H9 (cell line): ENCODE measurements at regions not wholly inside any gene's neighbourhood (a gene's known extent, or its start where the extent isn't known, plus 50 kb on each side); places are given as distances from the start of the nearest gene placed in this dataset.

Source experiments
- DNase-seq: peaks from one replicate; pipeline ENCODE4 v3.0.0-alpha.2; 2017
- H2AFZ ChIP-seq: one replicate; pipeline ENCODE4 v1.6.1; 2013; ENCODE audit warnings: mild to moderate bottlenecking, low read length, control low read depth, moderate library complexity
- H2AK5ac ChIP-seq: 2 replicates; pipeline ENCODE4 v1.6.1; 2013; ENCODE audit warnings: low read length, control low read depth, mixed read lengths; ENCODE audit not compliant: insufficient read length
- H2BK120ac ChIP-seq: one replicate; pipeline ENCODE4 v1.6.1; 2013; ENCODE audit warnings: low read depth, mild to moderate bottlenecking, low read length, control low read depth, inconsistent platforms; ENCODE audit not compliant: poor library complexity, severe bottlenecking
- H2BK12ac ChIP-seq: 2 replicates; pipeline ENCODE4 v1.6.1; 2013; ENCODE audit warnings: low read length, control low read depth, mixed read lengths, low read depth; ENCODE audit not compliant: insufficient read length
- H2BK15ac ChIP-seq: 2 replicates; pipeline ENCODE4 v1.6.1; 2013; ENCODE audit warnings: low read depth, low read length, control low read depth
- H2BK20ac ChIP-seq: one replicate; pipeline ENCODE4 v1.6.1; 2013; ENCODE audit warnings: low read depth, mild to moderate bottlenecking, low read length, control low read depth, inconsistent platforms; ENCODE audit not compliant: poor library complexity, severe bottlenecking
- H2BK5ac ChIP-seq: 2 replicates; pipeline ENCODE4 v1.6.1; 2013; ENCODE audit warnings: low read length, control low read depth, mixed read lengths; ENCODE audit not compliant: insufficient read length
- H3K14ac ChIP-seq: 2 replicates; pipeline ENCODE4 v1.6.1; 2013; ENCODE audit warnings: low read length, control low read depth; ENCODE audit not compliant: insufficient read depth
- H3K18ac ChIP-seq: 2 replicates; pipeline ENCODE4 v1.6.1; 2013; ENCODE audit warnings: low read depth, mild to moderate bottlenecking, mixed read lengths, low read length, control low read depth; ENCODE audit not compliant: insufficient read length
- H3K23ac ChIP-seq: 2 replicates; pipeline ENCODE4 v1.6.1; 2013; ENCODE audit warnings: low read length, control low read depth, mixed read lengths, low read depth; ENCODE audit not compliant: insufficient read length
- H3K23me2 ChIP-seq: 2 replicates; pipeline ENCODE4 v1.6.1; 2013; ENCODE audit warnings: low read depth, mild to moderate bottlenecking, mixed read lengths, low read length, control low read depth; ENCODE audit not compliant: insufficient read length, poor library complexity, severe bottlenecking
- H3K27ac ChIP-seq: 2 replicates; pipeline ENCODE4 v1.5.1; 2013; ENCODE audit warnings: low read length, control low read depth, mixed read lengths, low read depth; ENCODE audit not compliant: insufficient read length
- H3K27me3 ChIP-seq: 2 replicates; pipeline ENCODE4 v1.6.1; 2013; ENCODE audit warnings: low read length, control low read depth, inconsistent platforms; ENCODE audit not compliant: insufficient read depth
- H3K4ac ChIP-seq: 2 replicates; pipeline ENCODE4 v1.6.1; 2013; ENCODE audit warnings: low read depth, mild to moderate bottlenecking, control low read depth, inconsistent platforms, low read length, moderate library complexity
- H3K4me1 ChIP-seq: 2 replicates; pipeline ENCODE4 v1.6.1; 2013; ENCODE audit warnings: low read length, control low read depth, inconsistent platforms; ENCODE audit not compliant: insufficient read depth
- H3K4me2 ChIP-seq: 2 replicates; pipeline ENCODE4 v1.6.1; 2013; ENCODE audit warnings: low read length, control low read depth, mixed read lengths; ENCODE audit not compliant: insufficient read length, insufficient read depth
- H3K56ac ChIP-seq: 2 replicates; pipeline ENCODE4 v1.6.1; 2013; ENCODE audit warnings: low read depth, mild to moderate bottlenecking, mixed read lengths, low read length, control low read depth; ENCODE audit not compliant: insufficient read length
- H3K79me1 ChIP-seq: 2 replicates; pipeline ENCODE4 v1.6.1; 2013; ENCODE audit warnings: low read depth, mild to moderate bottlenecking, moderate library complexity, low read length, control low read depth, inconsistent platforms; ENCODE audit not compliant: insufficient read depth, poor library complexity, severe bottlenecking
- H3K79me2 ChIP-seq: 2 replicates; pipeline ENCODE4 v1.6.1; 2013; ENCODE audit warnings: low read length, control low read depth, inconsistent platforms; ENCODE audit not compliant: insufficient read depth
- H3K9ac ChIP-seq: 2 replicates; pipeline ENCODE4 v1.6.1; 2013; ENCODE audit warnings: low read length, control low read depth, mixed read lengths; ENCODE audit not compliant: insufficient read length; ENCODE audit errors: extremely low read depth
- H3K9me3 ChIP-seq: one replicate; pipeline ENCODE4 v1.6.1; 2013; ENCODE audit warnings: low read depth, low read length, inconsistent platforms; ENCODE audit not compliant: control insufficient read depth
- H3T11ph ChIP-seq: one replicate; pipeline ENCODE4 v1.6.1; 2013; ENCODE audit warnings: mild to moderate bottlenecking, low read length, control low read depth, inconsistent platforms
- H4K20me1 ChIP-seq: one replicate; pipeline ENCODE4 v1.6.1; 2013; ENCODE audit not compliant: control insufficient read depth, insufficient read length, insufficient read depth
- H4K5ac ChIP-seq: 2 replicates; pipeline ENCODE4 v1.6.1; 2013; ENCODE audit warnings: low read depth, mild to moderate bottlenecking, mixed read lengths, low read length, control low read depth; ENCODE audit not compliant: insufficient read length
- H4K8ac ChIP-seq: replicated peaks from 2 replicates; pipeline ENCODE4 v1.6.1; 2013; ENCODE audit warnings: low read length, control low read depth, mixed read lengths, low read depth; ENCODE audit not compliant: insufficient read length
- H4K91ac ChIP-seq: 2 replicates; pipeline ENCODE4 v1.6.1; 2013; ENCODE audit warnings: low read depth, mild to moderate bottlenecking, moderate library complexity, mixed read lengths, low read length, control low read depth; ENCODE audit not compliant: insufficient read length
- H3K27ac Mint-ChIP-seq, 3 experiments: 2 replicates in 2 of 3; 3 replicates in 1 of 3; pipeline ENCODE4 v1.8.0; 2020 to 2021; ENCODE audit warnings: mixed read lengths in 3 of 3, mild to moderate bottlenecking in 1 of 3, moderate library complexity in 1 of 3
- H3K27me3 Mint-ChIP-seq: 2 replicates; pipeline ENCODE4 v1.8.0; 2021; ENCODE audit warnings: low read depth, mild to moderate bottlenecking, moderate library complexity, mixed read lengths
- H3K36me3 Mint-ChIP-seq, 3 experiments: 2 replicates in 2 of 3; 3 replicates in 1 of 3; pipeline ENCODE4 v1.8.0; 2020 to 2021; ENCODE audit warnings: low read depth in 3 of 3, mixed read lengths in 3 of 3; ENCODE audit not compliant: insufficient read depth in 1 of 3
- H3K4me1 Mint-ChIP-seq, 2 experiments: 2 replicates each; pipeline ENCODE4 v1.8.0; 2020; ENCODE audit warnings: mixed read lengths in 2 of 2
- H3K4me3 Mint-ChIP-seq, 2 experiments: 2 replicates in 1 of 2; 3 replicates in 1 of 2; pipeline ENCODE4 v1.8.0; 2020 to 2021; ENCODE audit warnings: mild to moderate bottlenecking in 2 of 2, mixed read lengths in 2 of 2, moderate library complexity in 1 of 2
- H3K9me3 Mint-ChIP-seq, 2 experiments: 2 replicates in 1 of 2; 3 replicates in 1 of 2; pipeline ENCODE4 v1.8.0; 2020; ENCODE audit warnings: mild to moderate bottlenecking in 2 of 2, mixed read lengths in 2 of 2, moderate library complexity in 1 of 2
- WGBS: extraction: QIAGEN DNeasy Blood & Tissue Kit; methylation state at CpG from one replicate; pipeline ENCODE4 v1.1.7; 2013; ENCODE audit warnings: missing lambda C conversion rate, low lambda C conversion rate, mixed read lengths; ENCODE audit not compliant: insufficient read length; ENCODE audit errors: extremely low coverage; 5-methylcytosine and 5-hydroxymethylcytosine counted together
- TF ChIP-seq, protein P1 (sequence below): fragments of 200-600 bp; sonication (generic); conservative IDR thresholded peaks from 3 replicates; pipeline ENCODE4 v1.8.0; 2021; ENCODE audit warnings: antibody characterized with exemption, mild to moderate bottlenecking

DNA sequence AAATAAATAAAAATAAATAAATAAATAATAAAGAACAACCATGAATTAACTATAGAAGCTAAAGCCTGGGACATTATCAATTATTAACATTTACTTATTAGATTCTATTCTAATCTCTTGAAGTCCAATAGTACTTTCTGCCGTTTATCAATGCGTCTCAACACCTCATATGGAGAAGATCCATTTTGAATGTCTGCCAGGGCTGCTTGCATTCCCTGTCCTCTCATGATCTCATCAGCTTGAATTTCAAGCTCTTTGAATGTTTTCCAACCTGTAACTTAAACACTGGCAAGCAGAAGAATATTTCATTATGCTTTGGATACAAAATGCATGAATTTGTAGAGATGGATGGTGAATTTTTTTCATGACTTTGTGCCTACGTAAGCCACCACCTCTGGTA, 191.9 kb upstream of the ANKFN1 start:
- Histone ChIP-seq H4K5ac (no peak overlapping the region), H3K23me2 (no peaks in the 10 kb centered on the region), H3K4me2 (no peak overlapping the region), H3K56ac (no peak overlapping the region), H3K4ac (no peak overlapping the region), H3K18ac (no peak overlapping the region), H3T11ph (no peak overlapping the region), H3K9ac (no peak overlapping the region), H2BK12ac (no peak overlapping the region), H3K23ac (no peak overlapping the region), H3K27ac (no peak overlapping the region), H4K8ac (no peak overlapping the region), H2BK15ac (no peak overlapping the region), H2AK5ac (no peak overlapping the region), H3K9me3 (no peaks in the 10 kb centered on the region), H2BK20ac (no peak overlapping the region), H3K27me3 (no peaks in the 10 kb centered on the region), H3K14ac (no peak overlapping the region), H3K79me2 (no peaks in the 10 kb centered on the region), H4K91ac (no peak overlapping the region), H3K4me1 (no peaks in the 10 kb centered on the region), H2BK120ac (no peak overlapping the region), H3K79me1 (no peaks in the 10 kb centered on the region), H2BK5ac (no peak overlapping the region), H2AFZ (no peak overlapping the region), H4K20me1 (no peaks in the 10 kb centered on the region)
- Mint-ChIP-seq H3K9me3 (no peaks in the 10 kb centered on the region; a peak in 1 of 5 replicates), H3K27ac (no peak overlapping the region), H3K4me3 (no peak overlapping the region), H3K27me3 (no peaks in the 10 kb centered on the region), H3K36me3 (no peaks in the 10 kb centered on the region; a peak in 1 of 7 replicates), H3K4me1 (peaks cover 4 to 6% of the 10 kb centered on the region in 2 experiments; a peak in 3 of 4 replicates)
- TF ChIP-seq, protein P1, sequence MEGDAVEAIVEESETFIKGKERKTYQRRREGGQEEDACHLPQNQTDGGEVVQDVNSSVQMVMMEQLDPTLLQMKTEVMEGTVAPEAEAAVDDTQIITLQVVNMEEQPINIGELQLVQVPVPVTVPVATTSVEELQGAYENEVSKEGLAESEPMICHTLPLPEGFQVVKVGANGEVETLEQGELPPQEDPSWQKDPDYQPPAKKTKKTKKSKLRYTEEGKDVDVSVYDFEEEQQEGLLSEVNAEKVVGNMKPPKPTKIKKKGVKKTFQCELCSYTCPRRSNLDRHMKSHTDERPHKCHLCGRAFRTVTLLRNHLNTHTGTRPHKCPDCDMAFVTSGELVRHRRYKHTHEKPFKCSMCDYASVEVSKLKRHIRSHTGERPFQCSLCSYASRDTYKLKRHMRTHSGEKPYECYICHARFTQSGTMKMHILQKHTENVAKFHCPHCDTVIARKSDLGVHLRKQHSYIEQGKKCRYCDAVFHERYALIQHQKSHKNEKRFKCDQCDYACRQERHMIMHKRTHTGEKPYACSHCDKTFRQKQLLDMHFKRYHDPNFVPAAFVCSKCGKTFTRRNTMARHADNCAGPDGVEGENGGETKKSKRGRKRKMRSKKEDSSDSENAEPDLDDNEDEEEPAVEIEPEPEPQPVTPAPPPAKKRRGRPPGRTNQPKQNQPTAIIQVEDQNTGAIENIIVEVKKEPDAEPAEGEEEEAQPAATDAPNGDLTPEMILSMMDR: no peak
- WGBS: no CpG with 5 or more reads among the region's 3 CpGs
- DNase-seq: no peak
